Mesothelial cell of epicardium (in vitro differentiated cells): ENCODE measurements at regions not wholly inside any gene's neighbourhood (a gene's known extent, or its start where the extent isn't known, plus 50 kb on each side); places are given as distances from the start of the nearest gene placed in this dataset.

Experiments
- DNase-seq, 2 experiments: peaks; one replicate each; pipeline ENCODE4 v3.0.0; 2021; ENCODE audit warnings: low spot score in 2 of 2; ENCODE audit not compliant: unreplicated experiment in 2 of 2
- H3K27ac Mint-ChIP-seq: 2 replicates; pipeline ENCODE4 v1.8.0; 2021; ENCODE audit warnings: mixed read lengths
- H3K27me3 Mint-ChIP-seq: 2 replicates; pipeline ENCODE4 v1.8.0; 2021; ENCODE audit warnings: low read depth, mixed read lengths
- H3K36me3 Mint-ChIP-seq: 2 replicates; pipeline ENCODE4 v1.8.0; 2021; ENCODE audit warnings: mixed read lengths
- H3K4me1 Mint-ChIP-seq: 2 replicates; pipeline ENCODE4 v1.8.0; 2021; ENCODE audit warnings: mixed read lengths
- H3K4me3 Mint-ChIP-seq: 2 replicates; pipeline ENCODE4 v1.8.0; 2021; ENCODE audit warnings: mild to moderate bottlenecking, moderate library complexity, mixed read lengths
- H3K9me3 Mint-ChIP-seq: 2 replicates; pipeline ENCODE4 v1.8.0; 2021; ENCODE audit warnings: mixed read lengths
- TF ChIP-seq, protein P1 (sequence below): fragments of 200-600 bp; sonication (generic); IDR thresholded peaks from one replicate; pipeline ENCODE4 v1.5.0; 2021; ENCODE audit warnings: antibody characterized with exemption; ENCODE audit not compliant: unreplicated experiment

- Mint-ChIP-seq H3K27ac (no peak overlapping the region), H3K4me3 (no peak overlapping the region), H3K4me1 (no peaks in the 10 kb centered on the region), H3K36me3 (no peaks in the 10 kb centered on the region), H3K27me3 (peaks cover 9% of the 10 kb centered on the region), H3K9me3 (no peaks in the 10 kb centered on the region)
- DNase-seq = no peak
- TF ChIP-seq, protein P1, sequence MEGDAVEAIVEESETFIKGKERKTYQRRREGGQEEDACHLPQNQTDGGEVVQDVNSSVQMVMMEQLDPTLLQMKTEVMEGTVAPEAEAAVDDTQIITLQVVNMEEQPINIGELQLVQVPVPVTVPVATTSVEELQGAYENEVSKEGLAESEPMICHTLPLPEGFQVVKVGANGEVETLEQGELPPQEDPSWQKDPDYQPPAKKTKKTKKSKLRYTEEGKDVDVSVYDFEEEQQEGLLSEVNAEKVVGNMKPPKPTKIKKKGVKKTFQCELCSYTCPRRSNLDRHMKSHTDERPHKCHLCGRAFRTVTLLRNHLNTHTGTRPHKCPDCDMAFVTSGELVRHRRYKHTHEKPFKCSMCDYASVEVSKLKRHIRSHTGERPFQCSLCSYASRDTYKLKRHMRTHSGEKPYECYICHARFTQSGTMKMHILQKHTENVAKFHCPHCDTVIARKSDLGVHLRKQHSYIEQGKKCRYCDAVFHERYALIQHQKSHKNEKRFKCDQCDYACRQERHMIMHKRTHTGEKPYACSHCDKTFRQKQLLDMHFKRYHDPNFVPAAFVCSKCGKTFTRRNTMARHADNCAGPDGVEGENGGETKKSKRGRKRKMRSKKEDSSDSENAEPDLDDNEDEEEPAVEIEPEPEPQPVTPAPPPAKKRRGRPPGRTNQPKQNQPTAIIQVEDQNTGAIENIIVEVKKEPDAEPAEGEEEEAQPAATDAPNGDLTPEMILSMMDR = no peak
Measured at GRCh38 chr11:131137046-131137445, 220.8 kb upstream of the SNX19 start.

GRCh38 chr11:131138731-131139130 is 222.5 kb upstream of the SNX19 start:
- H3K4me1 Mint-ChIP-seq = no peaks in the 10 kb centered on the region
- H3K4me3 Mint-ChIP-seq = no peak overlapping the region
- peaks cover 4% of the 10 kb centered on the region for H3K27me3 Mint-ChIP-seq
- no peaks in the 10 kb centered on the region for H3K9me3 Mint-ChIP-seq
- TF ChIP-seq, protein P1 = no peak
- no peaks in the 10 kb centered on the region for H3K36me3 Mint-ChIP-seq
- no peak for DNase-seq
- H3K27ac Mint-ChIP-seq = no peak overlapping the region

DNA sequence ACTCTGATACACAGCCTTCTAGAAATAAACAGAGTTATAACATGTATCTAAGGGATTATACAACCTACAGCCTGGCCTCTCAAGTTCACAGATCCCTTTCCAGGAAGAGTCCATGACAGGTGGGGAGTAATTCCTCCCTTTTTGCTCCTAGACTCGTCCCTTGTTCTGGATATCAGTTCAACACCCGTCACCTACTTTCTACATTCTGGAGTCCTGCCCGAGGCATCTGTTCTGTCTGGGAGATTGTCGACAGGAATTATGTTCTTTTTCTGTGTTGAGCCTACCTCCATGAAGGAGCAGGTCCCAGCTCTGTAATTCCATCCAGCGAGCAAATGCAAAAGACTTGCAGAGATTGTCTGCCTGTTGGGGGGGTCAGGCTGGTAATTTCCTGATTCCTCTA is 224.6 kb upstream of the NTM start:
- no peaks in the 10 kb centered on the region for H3K4me1 Mint-ChIP-seq
- DNase-seq = no peak
- TF ChIP-seq, protein P1 = no peak
- no peaks in the 10 kb centered on the region for H3K36me3 Mint-ChIP-seq
- no peaks in the 10 kb centered on the region for H3K9me3 Mint-ChIP-seq
- no peak overlapping the region for H3K27ac Mint-ChIP-seq
- peaks cover 13% of the 10 kb centered on the region for H3K27me3 Mint-ChIP-seq
- no peak overlapping the region for H3K4me3 Mint-ChIP-seq

GRCh38 chr11:131146827-131147490 is 223.5 kb upstream of the NTM start:
- peaks cover 18% of the 10 kb centered on the region for H3K27me3 Mint-ChIP-seq

DNA sequence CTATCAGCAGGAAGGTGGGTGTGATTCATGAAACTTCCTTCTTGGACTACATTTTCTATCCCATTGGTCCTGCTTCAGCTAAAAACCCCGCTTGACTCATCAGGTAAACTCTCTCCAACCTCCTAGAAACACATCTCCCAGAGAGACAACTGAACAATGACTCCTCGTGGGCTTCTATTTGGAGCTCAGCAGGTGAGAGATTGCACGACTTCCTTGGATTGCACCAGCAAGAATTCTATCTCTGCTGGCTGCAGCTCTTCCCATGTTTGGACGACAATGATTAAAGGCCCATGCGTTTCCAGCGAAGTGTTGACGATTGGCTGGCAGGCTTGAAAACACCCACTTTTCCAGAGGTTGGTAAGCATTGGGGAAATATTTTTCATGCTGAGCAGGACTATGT is 216.1 kb upstream of the NTM start:
- Mint-ChIP-seq H3K9me3 (no peaks in the 10 kb centered on the region), H3K4me1 (no peaks in the 10 kb centered on the region), H3K27me3 (peaks cover 15% of the 10 kb centered on the region), H3K4me3 (no peak overlapping the region), H3K36me3 (no peaks in the 10 kb centered on the region), H3K27ac (no peak overlapping the region)
- TF ChIP-seq, protein P1 = no peak
- no peak for DNase-seq

More at GRCh38 chr11:131146827-131147490, 223.5 kb upstream of the NTM start:
- H3K27ac Mint-ChIP-seq = no peak overlapping the region
- no peak overlapping the region for H3K4me3 Mint-ChIP-seq
- H3K9me3 Mint-ChIP-seq = no peaks in the 10 kb centered on the region
- H3K36me3 Mint-ChIP-seq = no peaks in the 10 kb centered on the region
- TF ChIP-seq, protein P1 = no peak
- H3K4me1 Mint-ChIP-seq = no peaks in the 10 kb centered on the region
- DNase-seq = no peak
